ENCODE measurements at regions not wholly inside any gene's neighbourhood (a gene's known extent, or its start where the extent isn't known, plus 50 kb on each side); places are given as distances from the start of the nearest gene placed in this dataset.

GRCh38 chr10:112027731-112028280, 155.8 kb downstream of the GPAM start:
- Histone ChIP-seq H3K9me3 (no peaks in the 10 kb centered on the region; the same call in 2 of the 3 replicates), H3K4me3 (no peak overlapping the region), H3K4me2 (no peak overlapping the region), H3K27ac (no peak overlapping the region), H3K4me1 (no peaks in the 10 kb centered on the region)
- ATAC-seq (no peak), FAIRE-seq (no peak), DNase-seq (ENCODE audit: low read depth in 1 of 2, low spot score in 1 of 2) (no peak)
- 8% methylated on average over 4 of the region's 4 CpGs for WGBS (ENCODE audit: missing lambda C conversion rate)
- TF ChIP-seq TP53 (CRISPR knock-in tag; IDR thresholded peaks at IDR 0.05) = no peak
- no peak for TF ChIP-seq NR3C1 (IDR thresholded peaks at IDR 0.05)
- no peak for TF ChIP-seq REST (IDR thresholded peaks at IDR 0.05)
- TF ChIP-seq HEYL (CRISPR knock-in tag; IDR thresholded peaks at IDR 0.05) = no peak
- TF ChIP-seq POLR2AphosphoS2 (conservative IDR thresholded peaks at IDR 0.05; ENCODE audit: low read length) = no peak
- TF ChIP-seq EHMT2 (IDR thresholded peaks at IDR 0.05; ENCODE audit: low read depth) = no peak
- TF ChIP-seq CHD2 (IDR thresholded peaks at IDR 0.05; ENCODE audit: low read length, partially characterized antibody) = no peak
- no peak for TF ChIP-seq CEBPB (IDR thresholded peaks at IDR 0.05)
- no peak for TF ChIP-seq ZFP36 (IDR thresholded peaks at IDR 0.05; ENCODE audit: borderline replicate concordance, partially characterized antibody)
- TF ChIP-seq CTCF (IDR thresholded peaks at IDR 0.05) = no peak
- no peak for TF ChIP-seq HOXA7 (CRISPR knock-in tag; IDR thresholded peaks at IDR 0.05)
- TF ChIP-seq CHD4 (IDR thresholded peaks at IDR 0.05; ENCODE audit: borderline replicate concordance) = no peak
- TF ChIP-seq MAX (IDR thresholded peaks at IDR 0.05) = no peak
- no peak for TF ChIP-seq CBX2 (IDR thresholded peaks at IDR 0.05; ENCODE audit: borderline replicate concordance, low read depth)
- no peak for TF ChIP-seq ZC3H11A (IDR thresholded peaks at IDR 0.05)
- POLR2A ChIA-PET = no interaction called here
- CTCF ChIA-PET = interaction anchor here (1.3 to 1.5 kb wide), 2 partner anchors 12 to 287 kb away, joined by 3 to 4 read pairs; no protein-coding TSS in a partner anchor

GRCh38 chr10:112030431-112030830, 153.1 kb downstream of the GPAM start:
- no peak for DNase-seq (ENCODE audit: low read depth in 1 of 2, low spot score in 1 of 2)
- no peak for TF ChIP-seq NPAS2 (CRISPR knock-in tag; IDR thresholded peaks at IDR 0.05; ENCODE audit: borderline replicate concordance)
- TF ChIP-seq ZNF302 (CRISPR knock-in tag; IDR thresholded peaks at IDR 0.05) = no peak
- no peak for TF ChIP-seq EP300 (IDR thresholded peaks at IDR 0.05)
- TF ChIP-seq TP53 (CRISPR knock-in tag; IDR thresholded peaks at IDR 0.05) = no peak
- no peak for TF ChIP-seq MAZ (IDR thresholded peaks at IDR 0.05; ENCODE audit: borderline replicate concordance, low read depth, low read length)
- TF ChIP-seq FOSL2 (IDR thresholded peaks at IDR 0.05) = no peak
- no peak for TF ChIP-seq FOSL2 (CRISPR knock-in tag; IDR thresholded peaks at IDR 0.05)
- no peak for TF ChIP-seq HOXB13 (CRISPR knock-in tag; IDR thresholded peaks at IDR 0.05; ENCODE audit: low read depth)
- TF ChIP-seq HOXB5 (CRISPR knock-in tag; IDR thresholded peaks at IDR 0.05) = no peak
- no peak for TF ChIP-seq RARB (CRISPR knock-in tag; IDR thresholded peaks at IDR 0.05)
- no peak for TF ChIP-seq KDM1A (IDR thresholded peaks at IDR 0.05; ENCODE audit: low read depth)
- TF ChIP-seq HMGXB4 (CRISPR knock-in tag; IDR thresholded peaks at IDR 0.05; ENCODE audit: borderline replicate concordance) = no peak
- no peak for TF ChIP-seq HES2 (IDR thresholded peaks at IDR 0.05)
- no peak for TF ChIP-seq CTCF (IDR thresholded peaks at IDR 0.05)
- TF ChIP-seq ESRRA (IDR thresholded peaks at IDR 0.05; ENCODE audit: borderline replicate concordance, low read length) = no peak
- TF ChIP-seq CBX2 (IDR thresholded peaks at IDR 0.05; ENCODE audit: borderline replicate concordance, low read depth) = no peak
- ChIA-PET CTCF (no interaction called here), POLR2A (no interaction called here)
- Histone ChIP-seq H3K4me2 (no peak overlapping the region), H3K27ac (no peak overlapping the region), H3K4me1 (no peaks in the 10 kb centered on the region), H3K9me3 (no peaks in the 10 kb centered on the region; the same call in 2 of the 3 replicates), H3K4me3 (no peak overlapping the region)
- no peak for FAIRE-seq
- ATAC-seq = no peak
- WGBS (ENCODE audit: missing lambda C conversion rate) = 1% methylated on average over 2 of the region's 2 CpGs
